BE2C (cell line): ENCODE measurements at regions not wholly inside any gene's neighbourhood (a gene's known extent, or its start where the extent isn't known, plus 50 kb on each side); places are given as distances from the start of the nearest gene placed in this dataset.

ENCODE experiments used
- DNase-seq: peaks from one replicate; pipeline ENCODE4 v3.0.0-alpha.2; 2020
- H3K27me3 ChIP-seq: fragments of 250-450 bp; sonication (Bioruptor Pico); 2 replicates; pipeline ENCODE4 v1.5.1; 2020; ENCODE audit warnings: mild to moderate bottlenecking
- H3K36me3 ChIP-seq: fragments of 250-450 bp; sonication (Bioruptor Pico); 2 replicates; pipeline ENCODE4 v1.5.1; 2020; ENCODE audit warnings: mild to moderate bottlenecking
- H3K4me1 ChIP-seq: fragments of 250-450 bp; sonication (Bioruptor Pico); 2 replicates; pipeline ENCODE4 v1.5.1; 2020
- H3K4me3 ChIP-seq: 2 replicates; pipeline ENCODE4 v1.5.1; 2011; ENCODE audit warnings: low read depth, low read length
- H3K9me3 ChIP-seq: fragments of 250-450 bp; sonication (Bioruptor Pico); 2 replicates; pipeline ENCODE4 v1.5.1; 2020
- CTCF ChIP-seq: IDR thresholded peaks from 2 replicates; pipeline ENCODE4 v1.5.1; 2012; ENCODE audit warnings: mild to moderate bottlenecking, low read depth, low read length

GRCh38 chr5:172574871-172575223 lies 66.2 kb upstream of the NEURL1B start:
- Histone ChIP-seq H3K4me3 (no peak overlapping the region), H3K4me1 (no peaks in the 10 kb centered on the region), H3K9me3 (no peaks in the 10 kb centered on the region), H3K27me3 (no peaks in the 10 kb centered on the region), H3K36me3 (no peaks in the 10 kb centered on the region)
- no peak for TF ChIP-seq CTCF
- DNase-seq: no peak

- Histone ChIP-seq H3K4me1 (no peaks in the 10 kb centered on the region), H3K27me3 (no peaks in the 10 kb centered on the region), H3K36me3 (no peaks in the 10 kb centered on the region), H3K9me3 (no peaks in the 10 kb centered on the region), H3K4me3 (no peak overlapping the region)
- no peak for TF ChIP-seq CTCF
- DNase-seq: no peak
These were observed 66.8 kb upstream of the NEURL1B start for GRCh38 chr5:172573986-172574870.

DNA sequence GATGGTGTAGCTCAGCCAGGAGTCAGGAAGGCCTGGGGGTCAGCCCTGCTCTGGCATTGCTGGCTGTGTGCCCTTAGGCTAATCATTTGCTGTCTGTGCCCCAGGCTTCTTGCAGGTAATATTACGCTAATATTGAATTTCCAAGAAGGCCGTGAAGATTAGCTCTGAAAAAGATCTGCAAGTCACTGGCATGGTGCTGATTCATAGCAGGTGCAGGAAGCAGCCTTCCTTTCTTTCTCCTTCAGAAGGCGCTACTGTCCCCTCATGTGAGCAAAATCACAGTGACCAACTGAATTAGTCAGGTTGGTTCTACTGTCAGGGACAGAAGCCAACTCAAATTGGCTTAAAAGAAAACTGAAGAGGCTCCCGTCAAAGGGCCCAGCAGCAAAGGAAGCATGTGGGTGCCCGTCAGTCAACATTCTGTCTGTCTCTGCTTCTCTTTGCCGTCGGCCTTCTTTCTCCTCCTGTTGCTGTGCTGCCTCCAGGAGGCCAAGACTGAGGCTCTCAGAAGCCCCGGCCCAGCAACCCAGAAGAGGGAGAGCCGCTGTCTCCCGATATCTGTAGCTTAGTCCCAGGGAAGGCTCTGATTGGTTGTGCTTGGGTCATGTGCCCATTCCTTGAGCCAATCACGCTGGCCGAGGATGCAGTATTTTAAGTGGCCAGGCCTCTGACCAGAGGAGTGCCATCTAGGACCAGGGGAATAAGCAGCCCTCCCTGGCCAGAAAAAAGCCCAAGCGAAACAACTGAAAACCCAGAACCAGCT lies 67.8 kb upstream of the NEURL1B start:
- no peak for DNase-seq
- no peaks in the 10 kb centered on the region for H3K9me3 ChIP-seq
- no peak for TF ChIP-seq CTCF

DNA sequence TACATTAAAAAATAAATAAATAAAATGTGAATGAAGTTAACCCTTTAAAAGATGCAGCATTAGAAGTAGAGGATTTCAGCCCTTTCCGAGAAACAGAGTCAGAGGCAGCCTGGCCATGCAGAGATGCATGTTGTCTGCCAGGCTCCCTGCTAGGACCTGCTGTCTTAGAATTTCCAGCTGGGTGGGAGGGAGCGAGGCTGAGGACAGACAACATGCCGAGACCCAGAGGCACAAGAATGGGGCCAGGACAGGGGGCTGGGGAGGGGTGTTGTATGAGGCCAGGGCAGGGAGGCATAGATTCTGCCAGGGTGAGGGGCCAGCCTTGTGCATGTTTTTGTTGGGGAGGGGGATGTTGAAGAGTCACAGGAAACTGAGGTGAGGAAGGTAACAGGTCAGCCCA lies 68.6 kb upstream of the NEURL1B start:
- no peak for TF ChIP-seq CTCF
- DNase-seq: no peak
- H3K4me1 ChIP-seq: no peaks in the 10 kb centered on the region
- no peak overlapping the region for H3K4me3 ChIP-seq
- H3K27me3 ChIP-seq: no peaks in the 10 kb centered on the region
- no peaks in the 10 kb centered on the region for H3K9me3 ChIP-seq
- no peaks in the 10 kb centered on the region for H3K36me3 ChIP-seq

More for the DNA sequence above, 67.8 kb upstream of the NEURL1B start:
- H3K4me3 ChIP-seq: no peak overlapping the region
- no peaks in the 10 kb centered on the region for H3K27me3 ChIP-seq
- no peaks in the 10 kb centered on the region for H3K4me1 ChIP-seq
- no peaks in the 10 kb centered on the region for H3K36me3 ChIP-seq

- H3K4me3 ChIP-seq: no peak overlapping the region
- H3K4me1 ChIP-seq: no peaks in the 10 kb centered on the region
- H3K36me3 ChIP-seq: no peaks in the 10 kb centered on the region
- DNase-seq: no peak
- H3K9me3 ChIP-seq: no peaks in the 10 kb centered on the region
- H3K27me3 ChIP-seq: no peaks in the 10 kb centered on the region
- TF ChIP-seq CTCF: no peak
These were observed 69.2 kb upstream of the NEURL1B start for GRCh38 chr5:172571892-172572291.

- H3K27me3 ChIP-seq: no peaks in the 10 kb centered on the region
- no peak for TF ChIP-seq CTCF
- no peak overlapping the region for H3K4me3 ChIP-seq
- no peak for DNase-seq
- no peaks in the 10 kb centered on the region for H3K36me3 ChIP-seq
- no peaks in the 10 kb centered on the region for H3K4me1 ChIP-seq
- H3K9me3 ChIP-seq: no peaks in the 10 kb centered on the region
These were observed 69.7 kb upstream of the NEURL1B start for GRCh38 chr5:172571413-172571812.
